ENCODE measurements at regions not wholly inside any gene's neighbourhood (a gene's known extent, or its start where the extent isn't known, plus 50 kb on each side); places are given as distances from the start of the nearest gene placed in this dataset.

GRCh38 chr10:123451618-123452245 is 214.4 kb upstream of the GPR26 start:
- Histone ChIP-seq H4K5ac (ENCODE audit: insufficient read length, low read depth, low read length) (no peak overlapping the region), H2BK12ac (ENCODE audit: insufficient read length, low read depth, low read length) (no peak overlapping the region), H2AFZ (ENCODE audit: low read length) (no peak overlapping the region), H3K18ac (ENCODE audit: insufficient read length, low read depth, low read length) (no peak overlapping the region), H2BK120ac (ENCODE audit: low read depth, low read length, poor library complexity, severe bottlenecking) (no peak overlapping the region), H3K9ac (ENCODE audit: extremely low read depth, insufficient read length, low read length) (no peak overlapping the region), H3K14ac (ENCODE audit: insufficient read depth, low read length) (no peak overlapping the region), H3T11ph (ENCODE audit: low read length) (no peak overlapping the region), H3K4me2 (ENCODE audit: insufficient read depth, insufficient read length, low read length) (no peak overlapping the region), H2BK20ac (ENCODE audit: low read depth, low read length, poor library complexity, severe bottlenecking) (no peak overlapping the region), H3K27me3 (ENCODE audit: insufficient read depth, low read length) (no peaks in the 10 kb centered on the region), H3K23me2 (ENCODE audit: insufficient read length, low read depth, low read length, poor library complexity, severe bottlenecking) (no peaks in the 10 kb centered on the region), H3K79me1 (ENCODE audit: insufficient read depth, low read depth, low read length, poor library complexity, severe bottlenecking) (no peaks in the 10 kb centered on the region), H3K79me2 (ENCODE audit: insufficient read depth, low read length) (no peaks in the 10 kb centered on the region), H3K27ac (ENCODE audit: insufficient read length, low read depth, low read length) (no peak overlapping the region), H3K4me1 (ENCODE audit: insufficient read depth, low read length) (no peaks in the 10 kb centered on the region), H3K9me3 (ENCODE audit: control insufficient read depth, low read depth, low read length) (no peaks in the 10 kb centered on the region), H2BK5ac (ENCODE audit: insufficient read length, low read length) (no peak overlapping the region), H4K91ac (ENCODE audit: insufficient read length, low read depth, low read length) (no peak overlapping the region), H3K56ac (ENCODE audit: insufficient read length, low read depth, low read length) (no peak overlapping the region), H3K4ac (ENCODE audit: low read depth, low read length) (no peak overlapping the region), H3K23ac (ENCODE audit: insufficient read length, low read depth, low read length) (no peak overlapping the region), H2BK15ac (ENCODE audit: low read depth, low read length) (no peak overlapping the region), H4K8ac (replicated peaks; ENCODE audit: insufficient read length, low read depth, low read length) (no peak overlapping the region), H2AK5ac (ENCODE audit: insufficient read length, low read length) (no peak overlapping the region), H4K20me1 (ENCODE audit: control insufficient read depth, insufficient read depth, insufficient read length) (no peaks in the 10 kb centered on the region)
- DNase-seq, result no peak
- Mint-ChIP-seq H3K27ac (no peak overlapping the region), H3K4me1 (peaks cover under 1 to 3% of the 10 kb centered on the region in 2 experiments; a peak in 2 of 4 replicates), H3K9me3 (no peaks in the 10 kb centered on the region), H3K27me3 (ENCODE audit: low read depth) (peaks cover 2% of the 10 kb centered on the region; the same call in 1 of the 2 replicates), H3K4me3 (no peak overlapping the region), H3K36me3 (ENCODE audit: insufficient read depth in 1 of 3, low read depth in 3 of 3) (no peaks in the 10 kb centered on the region; a peak in 2 of 7 replicates)
- TF ChIP-seq CTCF (conservative IDR thresholded peaks at IDR 0.05), result peak; percentile 44; the same call in 1 of the 3 replicates
- WGBS (ENCODE audit: extremely low coverage, insufficient read length, low lambda C conversion rate), result no CpG with 5 or more reads among the region's 14 CpGs

All from H9 (cell line).